Thoracic aorta (tissue), 2 donors: ENCODE measurements at regions not wholly inside any gene's neighbourhood (a gene's known extent, or its start where the extent isn't known, plus 50 kb on each side); places are given as distances from the start of the nearest gene placed in this dataset.

Source experiments
- ATAC-seq: fragments of 150-250 bp; one replicate; pipeline ENCODE4 v1.8.0; 2017; ENCODE audit warnings: low read depth; ENCODE audit not compliant: insufficient number of reproducible peaks, low FRiP score
- DNase-seq: peaks from one replicate; pipeline ENCODE4 v3.0.0-alpha.2; 2020; ENCODE audit warnings: low spot score
- H3K27ac ChIP-seq, 2 donors: fragments of 200-600 bp; sonication (generic); 1 replicate in 1 of 2; 2 replicates in 1 of 2; pipeline ENCODE4 v1.5.1; 2016; ENCODE audit warnings: mild to moderate bottlenecking in 2 of 2, moderate library complexity in 2 of 2
- H3K27me3 ChIP-seq: fragments of 200-600 bp; sonication (generic); replicated peaks from 2 replicates; pipeline ENCODE4 v1.6.0; 2016; ENCODE audit warnings: mild to moderate bottlenecking; ENCODE audit not compliant: insufficient read depth
- H3K36me3 ChIP-seq: fragments of 200-600 bp; sonication (generic); one replicate; pipeline ENCODE4 v1.5.1; 2016
- H3K4me1 ChIP-seq, 2 donors: fragments of 200-600 bp; sonication (generic); 1 replicate in 1 of 2; 2 replicates in 1 of 2; pipeline versions ENCODE4 v1.5.1 to v1.6.0; 2016; ENCODE audit warnings: low read depth in 2 of 2, mild to moderate bottlenecking in 1 of 2; ENCODE audit not compliant: control insufficient read depth in 1 of 2
- H3K4me3 ChIP-seq: fragments of 200-600 bp; sonication (generic); 2 replicates; pipeline ENCODE4 v1.5.1; 2016; ENCODE audit warnings: mild to moderate bottlenecking
- H3K9me3 ChIP-seq: fragments of 200-600 bp; sonication (generic); 2 replicates; pipeline ENCODE4 v1.5.1; 2016
- TF ChIP-seq, protein P1 (sequence below): fragments of 200-600 bp; sonication (generic); IDR thresholded peaks from one replicate; pipeline ENCODE4 v1.5.1; 2019; ENCODE audit warnings: antibody characterized with exemption

DNA sequence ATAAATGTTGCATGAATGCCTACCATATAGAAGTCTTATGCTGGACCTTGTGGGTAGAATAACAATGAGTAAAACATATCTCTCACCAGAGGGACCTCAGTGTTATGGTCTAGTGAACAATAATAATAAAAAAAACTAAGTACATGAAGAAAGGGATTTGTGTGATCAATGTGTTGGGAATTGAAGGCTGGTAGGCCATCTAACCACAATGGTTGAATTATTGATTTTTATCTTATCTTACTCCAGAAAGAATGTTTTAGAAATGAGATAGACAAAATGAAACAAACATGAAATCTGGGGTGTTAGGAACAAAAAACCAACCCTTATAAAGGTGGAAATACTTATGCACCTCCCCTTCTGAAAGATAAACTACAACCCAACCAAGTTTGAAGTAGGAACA, 243.9 kb upstream of the LRIG3 start:
- TF ChIP-seq, protein P1, sequence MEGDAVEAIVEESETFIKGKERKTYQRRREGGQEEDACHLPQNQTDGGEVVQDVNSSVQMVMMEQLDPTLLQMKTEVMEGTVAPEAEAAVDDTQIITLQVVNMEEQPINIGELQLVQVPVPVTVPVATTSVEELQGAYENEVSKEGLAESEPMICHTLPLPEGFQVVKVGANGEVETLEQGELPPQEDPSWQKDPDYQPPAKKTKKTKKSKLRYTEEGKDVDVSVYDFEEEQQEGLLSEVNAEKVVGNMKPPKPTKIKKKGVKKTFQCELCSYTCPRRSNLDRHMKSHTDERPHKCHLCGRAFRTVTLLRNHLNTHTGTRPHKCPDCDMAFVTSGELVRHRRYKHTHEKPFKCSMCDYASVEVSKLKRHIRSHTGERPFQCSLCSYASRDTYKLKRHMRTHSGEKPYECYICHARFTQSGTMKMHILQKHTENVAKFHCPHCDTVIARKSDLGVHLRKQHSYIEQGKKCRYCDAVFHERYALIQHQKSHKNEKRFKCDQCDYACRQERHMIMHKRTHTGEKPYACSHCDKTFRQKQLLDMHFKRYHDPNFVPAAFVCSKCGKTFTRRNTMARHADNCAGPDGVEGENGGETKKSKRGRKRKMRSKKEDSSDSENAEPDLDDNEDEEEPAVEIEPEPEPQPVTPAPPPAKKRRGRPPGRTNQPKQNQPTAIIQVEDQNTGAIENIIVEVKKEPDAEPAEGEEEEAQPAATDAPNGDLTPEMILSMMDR: no peak
- no peak overlapping the region for H3K4me3 ChIP-seq
- ATAC-seq (no peak), DNase-seq (no peak)
- no peaks in the 10 kb centered on the region for H3K9me3 ChIP-seq
- H3K27me3 ChIP-seq: no peaks in the 10 kb centered on the region
- H3K27ac ChIP-seq: no peak overlapping the region
- H3K36me3 ChIP-seq: no peaks in the 10 kb centered on the region
- no peaks in the 10 kb centered on the region for H3K4me1 ChIP-seq

DNA sequence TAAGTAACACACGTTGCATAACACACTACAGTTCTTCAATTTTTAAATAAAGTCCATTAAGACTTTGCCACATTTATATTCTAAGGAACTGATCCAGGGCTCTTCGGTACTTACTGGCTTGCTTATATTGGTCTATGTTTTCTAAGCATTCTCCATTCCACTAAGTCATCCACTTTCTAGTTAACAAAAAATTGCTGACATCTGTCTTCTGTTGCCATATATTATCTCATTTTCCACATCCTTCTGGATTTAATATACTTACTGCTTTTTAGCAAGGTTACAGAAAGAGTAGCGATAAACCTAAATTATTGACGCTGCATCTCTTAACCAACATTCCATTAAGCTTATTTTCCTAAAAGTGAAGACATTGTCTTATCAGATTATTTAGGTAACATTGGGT, 238.4 kb upstream of the LRIG3 start:
- Histone ChIP-seq H3K4me3 (no peak overlapping the region), H3K27ac (no peak overlapping the region), H3K36me3 (no peaks in the 10 kb centered on the region), H3K4me1 (no peaks in the 10 kb centered on the region), H3K9me3 (no peaks in the 10 kb centered on the region), H3K27me3 (no peaks in the 10 kb centered on the region)
- DNase-seq (no peak), ATAC-seq (no peak)
- TF ChIP-seq, protein P1: no peak

DNA sequence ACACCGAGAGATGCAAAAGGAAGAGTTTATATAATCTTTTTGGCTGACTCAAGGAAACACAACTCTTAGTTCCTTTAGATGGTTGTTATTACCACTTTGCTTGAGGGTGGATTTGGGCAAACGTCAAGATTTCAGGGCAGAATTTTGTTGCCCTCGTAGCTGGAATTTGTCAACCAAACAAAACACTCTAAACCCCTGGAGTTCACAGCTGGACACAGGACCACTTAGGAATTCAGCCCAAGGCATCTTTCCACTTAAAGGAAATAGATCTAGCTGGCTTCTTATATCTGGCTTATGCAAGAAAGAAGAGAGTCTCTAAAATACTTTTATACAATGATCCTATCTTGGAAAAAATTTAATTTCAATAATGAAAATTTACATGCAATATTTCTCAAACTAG, 237.8 kb upstream of the LRIG3 start:
- H3K9me3 ChIP-seq: no peaks in the 10 kb centered on the region
- ATAC-seq (no peak), DNase-seq (no peak)
- no peaks in the 10 kb centered on the region for H3K4me1 ChIP-seq
- no peaks in the 10 kb centered on the region for H3K27me3 ChIP-seq
- H3K36me3 ChIP-seq: no peaks in the 10 kb centered on the region
- no peak overlapping the region for H3K4me3 ChIP-seq
- no peak overlapping the region for H3K27ac ChIP-seq
- TF ChIP-seq, protein P1: no peak

DNA sequence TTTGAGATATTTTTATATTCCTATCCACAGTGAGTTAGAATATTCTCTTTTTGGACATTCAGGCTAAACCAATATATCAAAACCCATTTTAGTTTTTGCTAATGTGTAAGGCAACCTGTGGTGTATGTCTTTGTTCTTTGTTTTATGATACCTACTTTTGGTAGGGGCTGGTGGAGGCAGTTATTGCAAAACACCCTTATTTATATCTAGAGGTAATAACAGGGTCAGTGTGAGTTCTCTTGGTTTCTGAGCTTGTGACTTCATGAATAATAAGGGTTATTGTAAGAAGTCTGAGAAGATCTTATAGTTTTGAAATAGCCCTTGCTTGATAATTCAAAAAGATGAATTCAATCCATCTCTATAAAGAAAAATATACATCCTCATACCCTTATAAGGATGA, 235.1 kb upstream of the LRIG3 start:
- H3K9me3 ChIP-seq: no peaks in the 10 kb centered on the region
- ATAC-seq (no peak), DNase-seq (no peak)
- H3K4me1 ChIP-seq: peaks cover 0 to 13% of the 10 kb centered on the region in 2 donors
- no peaks in the 10 kb centered on the region for H3K27me3 ChIP-seq
- H3K36me3 ChIP-seq: no peaks in the 10 kb centered on the region
- TF ChIP-seq, protein P1: no peak
- H3K4me3 ChIP-seq: no peak overlapping the region
- no peak overlapping the region for H3K27ac ChIP-seq

DNA sequence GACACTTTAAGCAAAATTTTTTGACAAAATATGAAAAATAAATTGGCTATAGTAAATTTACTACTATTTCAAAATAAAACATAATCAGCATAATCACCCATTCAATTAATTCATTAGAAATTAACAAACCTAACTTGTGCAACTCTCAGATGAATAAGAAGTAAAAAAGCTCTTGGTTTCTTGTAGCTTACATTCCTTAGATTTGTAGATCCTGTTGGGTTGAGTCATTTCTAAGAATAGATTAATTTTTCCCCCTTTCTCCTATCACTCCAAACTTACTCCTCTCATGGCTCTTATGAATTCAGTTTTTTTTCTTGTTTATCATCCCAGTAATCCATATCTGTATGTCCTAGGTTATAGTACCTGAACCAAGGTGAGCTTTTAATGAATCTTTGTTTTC, 230.9 kb upstream of the LRIG3 start:
- H3K36me3 ChIP-seq: no peaks in the 10 kb centered on the region
- no peak overlapping the region for H3K27ac ChIP-seq
- no peaks in the 10 kb centered on the region for H3K9me3 ChIP-seq
- ATAC-seq (no peak), DNase-seq (no peak)
- H3K4me3 ChIP-seq: no peak overlapping the region
- H3K4me1 ChIP-seq: peaks cover 0 to 16% of the 10 kb centered on the region in 2 donors
- no peaks in the 10 kb centered on the region for H3K27me3 ChIP-seq
- TF ChIP-seq, protein P1: no peak
